Neural cell (in vitro differentiated cells): ENCODE measurements at regions not wholly inside any gene's neighbourhood (a gene's known extent, or its start where the extent isn't known, plus 50 kb on each side); places are given as distances from the start of the nearest gene placed in this dataset.

ENCODE experiments used
- H2AFZ ChIP-seq: fragments of 200-600, 300-800 bp; sonication (generic), shearing (Covaris generic); 2 replicates; pipeline ENCODE4 v1.6.0; 2014; ENCODE audit warnings: low read depth, mild to moderate bottlenecking, antibody characterized with exemption, low read length, moderate library complexity
- H3F3A ChIP-seq: fragments of 200-600 bp; shearing (Covaris generic); 2 replicates; pipeline ENCODE4 v1.6.1; 2016; ENCODE audit warnings: mild to moderate bottlenecking, moderate library complexity, mixed read lengths, antibody characterized with exemption, low read length; ENCODE audit not compliant: insufficient read depth, poor library complexity, severe bottlenecking
- H3K27ac ChIP-seq: fragments of 200-600, 300-800 bp; sonication (generic), shearing (Covaris generic); 2 replicates; pipeline ENCODE4 v1.5.1; 2014; ENCODE audit warnings: mild to moderate bottlenecking, low read length, moderate library complexity
- H3K27me3 ChIP-seq: fragments of 300-800, 200-600 bp; sonication (generic), shearing (Covaris generic); 2 replicates; pipeline ENCODE4 v1.6.0; 2014; ENCODE audit warnings: mild to moderate bottlenecking, low read depth, low read length, moderate library complexity; ENCODE audit not compliant: insufficient read depth
- H3K36me3 ChIP-seq: fragments of 300-800, 200-600 bp; sonication (generic), shearing (Covaris generic); 2 replicates; pipeline ENCODE4 v1.5.1; 2014; ENCODE audit warnings: mild to moderate bottlenecking, antibody characterized with exemption, low read length, moderate library complexity; ENCODE audit not compliant: insufficient read depth
- H3K4me2 ChIP-seq: fragments of 300-800, 200-600 bp; sonication (generic), shearing (Covaris generic); 2 replicates; pipeline ENCODE4 v1.6.0; 2014; ENCODE audit warnings: mild to moderate bottlenecking, low read length
- H3K4me3 ChIP-seq: fragments of 300-800, 200-600 bp; sonication (generic), shearing (Covaris generic); 2 replicates; pipeline ENCODE4 v1.5.1; 2014; ENCODE audit warnings: mild to moderate bottlenecking, low read length, moderate library complexity
- H3K79me2 ChIP-seq: fragments of 200-600 bp; shearing (Covaris generic); replicated peaks from 2 replicates; pipeline ENCODE4 v1.6.0; 2014; ENCODE audit warnings: mild to moderate bottlenecking, low read length, moderate library complexity; ENCODE audit not compliant: insufficient read depth
- H3K9ac ChIP-seq: fragments of 300-800, 200-600 bp; sonication (generic), shearing (Covaris generic); 2 replicates; pipeline ENCODE4 v1.6.1; 2016; ENCODE audit warnings: mild to moderate bottlenecking, low read length, mixed read lengths
- H3K9me2 ChIP-seq: fragments of 200-600 bp; shearing (Covaris generic); 2 replicates; pipeline ENCODE4 v1.6.1; 2016; ENCODE audit warnings: mild to moderate bottlenecking, low read length, mixed read lengths; ENCODE audit not compliant: insufficient read depth
- H3K9me3 ChIP-seq: fragments of 200-600, 300-800 bp; sonication (generic), shearing (Covaris generic); 2 replicates; pipeline ENCODE4 v1.6.1; 2016; ENCODE audit warnings: mild to moderate bottlenecking, mixed run types, low read length, moderate library complexity, mixed read lengths
- H4K20me1 ChIP-seq: fragments of 200-600 bp; shearing (Covaris generic); 2 replicates; pipeline ENCODE4 v1.6.1; 2016; ENCODE audit warnings: mild to moderate bottlenecking, mixed run types; ENCODE audit not compliant: insufficient read depth
- CTCF ChIP-seq: fragments of 450-650 bp; IDR thresholded peaks from 2 replicates; pipeline ENCODE4 v1.5.1; 2014; ENCODE audit warnings: antibody characterized with exemption, mild to moderate bottlenecking, moderate library complexity; ENCODE audit not compliant: poor library complexity, severe bottlenecking
- EP300 ChIP-seq: fragments of 450-650 bp; conservative IDR thresholded peaks from 2 replicates; pipeline ENCODE4 v1.6.1; 2014; ENCODE audit warnings: antibody characterized with exemption, mild to moderate bottlenecking, moderate library complexity; ENCODE audit not compliant: poor library complexity, severe bottlenecking
- EZH2 ChIP-seq: fragments of 200-600, 300-800 bp; shearing (Covaris generic), sonication (generic); IDR thresholded peaks from 2 replicates; pipeline ENCODE4 v1.6.1; 2014; ENCODE audit warnings: antibody characterized with exemption, low read length, borderline replicate concordance, mild to moderate bottlenecking; ENCODE audit not compliant: insufficient read depth, poor library complexity, severe bottlenecking
- MXI1 ChIP-seq: fragments of 450-650 bp; conservative IDR thresholded peaks from 2 replicates; pipeline ENCODE4 v1.6.1; 2014; ENCODE audit warnings: antibody characterized with exemption, mild to moderate bottlenecking; ENCODE audit not compliant: poor library complexity, severe bottlenecking
- POLR2AphosphoS5 ChIP-seq: IDR thresholded peaks from 2 replicates; pipeline ENCODE4 v1.6.1; 2012
- RAD21 ChIP-seq: fragments of 450-650 bp; conservative IDR thresholded peaks from 2 replicates; pipeline ENCODE4 v1.6.1; 2014; ENCODE audit warnings: antibody characterized with exemption, mild to moderate bottlenecking, moderate library complexity
- REST ChIP-seq: IDR thresholded peaks from 2 replicates; pipeline ENCODE4 v1.6.1; 2012; ENCODE audit warnings: borderline replicate concordance
- SMC3 ChIP-seq: fragments of 450-650 bp; conservative IDR thresholded peaks from 2 replicates; pipeline ENCODE4 v1.6.1; 2014; ENCODE audit warnings: antibody characterized with exemption, mild to moderate bottlenecking, moderate library complexity; ENCODE audit not compliant: poor library complexity
- TAF1 ChIP-seq: IDR thresholded peaks from 2 replicates; pipeline ENCODE4 v1.6.1; 2012; ENCODE audit warnings: low read depth

- Histone ChIP-seq H3K4me3 (no peak overlapping the region), H3K79me2 (no peaks in the 10 kb centered on the region), H3K4me2 (no peak overlapping the region), H3K27ac (no peak overlapping the region), H3K9ac (no peak overlapping the region), H4K20me1 (no peaks in the 10 kb centered on the region), H3K9me2 (no peaks in the 10 kb centered on the region), H3F3A (no peaks in the 10 kb centered on the region), H3K9me3 (no peaks in the 10 kb centered on the region), H2AFZ (no peak overlapping the region), H3K36me3 (no peaks in the 10 kb centered on the region), H3K27me3 (no peaks in the 10 kb centered on the region)
- TF ChIP-seq REST (no peak), POLR2AphosphoS5 (no peak), CTCF (no peak)
Measured at GRCh38 chr1:194369060-194369459, 1182.6 kb upstream of the B3GALT2 start.

GRCh38 chr1:194367121-194367520, 1180.7 kb upstream of the B3GALT2 start:
- H3K36me3 ChIP-seq: no peaks in the 10 kb centered on the region
- H3K79me2 ChIP-seq: no peaks in the 10 kb centered on the region
- H3K9me2 ChIP-seq: no peaks in the 10 kb centered on the region
- H3K4me3 ChIP-seq: no peak overlapping the region
- no peaks in the 10 kb centered on the region for H3K27me3 ChIP-seq
- H4K20me1 ChIP-seq: no peaks in the 10 kb centered on the region
- TF ChIP-seq EZH2: no peak
- no peak for TF ChIP-seq SMC3
- no peak for TF ChIP-seq TAF1
- no peak for TF ChIP-seq CTCF
- no peak for TF ChIP-seq RAD21
- TF ChIP-seq REST: no peak
- no peak for TF ChIP-seq POLR2AphosphoS5
- no peak for TF ChIP-seq EP300
- TF ChIP-seq MXI1: no peak
- no peaks in the 10 kb centered on the region for H3K9me3 ChIP-seq
- no peak overlapping the region for H3K27ac ChIP-seq
- no peak overlapping the region for H2AFZ ChIP-seq
- no peaks in the 10 kb centered on the region for H3F3A ChIP-seq
- H3K9ac ChIP-seq: no peak overlapping the region
- H3K4me2 ChIP-seq: no peak overlapping the region
